ENCODE measurements at regions not wholly inside any gene's neighbourhood (a gene's known extent, or its start where the extent isn't known, plus 50 kb on each side); places are given as distances from the start of the nearest gene placed in this dataset.

GRCh38 chr4:148693913-148694649, 251.9 kb upstream of the NR3C2 start:
- TF ChIP-seq CTCF (IDR thresholded peaks at IDR 0.05) (no peak), POLR2A (IDR thresholded peaks at IDR 0.05) (no peak), POLR2AphosphoS5 (IDR thresholded peaks at IDR 0.05; ENCODE audit: insufficient read depth in 1 of 2, low read depth in 1 of 2) (no peak)
- intact Hi-C loops (cut with DNase I) = no loop called here
- H3K9me3 ChIP-seq = no peaks in the 10 kb centered on the region

GRCh38 chr4:148692242-148692641, 250.0 kb upstream of the NR3C2 start:
- no peaks in the 10 kb centered on the region for H3K36me3 ChIP-seq
- DNase-seq (ENCODE audit: extremely low spot score in 2 of 2) = no peak
- intact Hi-C loops (cut with DNase I) = no loop called here
- H3K9me3 ChIP-seq = no peaks in the 10 kb centered on the region
- no peak overlapping the region for H3K4me3 ChIP-seq
- H3K27me3 ChIP-seq = no peaks in the 10 kb centered on the region
- H3K4me1 ChIP-seq = no peaks in the 10 kb centered on the region
- no peak for TF ChIP-seq POLR2AphosphoS5 (IDR thresholded peaks at IDR 0.05; ENCODE audit: insufficient read depth in 1 of 2, low read depth in 1 of 2)
- TF ChIP-seq CTCF (IDR thresholded peaks at IDR 0.05) = no peak
- TF ChIP-seq POLR2A (IDR thresholded peaks at IDR 0.05) = no peak
- no peak overlapping the region for H3K27ac ChIP-seq

More at GRCh38 chr4:148693913-148694649, 251.9 kb upstream of the NR3C2 start:
- no peak overlapping the region for H3K4me3 ChIP-seq
- H3K27ac ChIP-seq = no peak overlapping the region
- no peaks in the 10 kb centered on the region for H3K4me1 ChIP-seq
- H3K36me3 ChIP-seq = no peaks in the 10 kb centered on the region
- DNase-seq (ENCODE audit: extremely low spot score in 2 of 2) = no peak
- H3K27me3 ChIP-seq = no peaks in the 10 kb centered on the region

GRCh38 chr4:148686449-148686848, 244.2 kb upstream of the NR3C2 start:
- H3K4me1 ChIP-seq = no peaks in the 10 kb centered on the region
- intact Hi-C loops (cut with DNase I) = no loop called here
- no peaks in the 10 kb centered on the region for H3K9me3 ChIP-seq
- DNase-seq (ENCODE audit: extremely low spot score in 2 of 2) = no peak
- no peak overlapping the region for H3K27ac ChIP-seq
- no peaks in the 10 kb centered on the region for H3K36me3 ChIP-seq
- H3K27me3 ChIP-seq = no peaks in the 10 kb centered on the region
- H3K4me3 ChIP-seq = no peak overlapping the region
- TF ChIP-seq POLR2AphosphoS5 (IDR thresholded peaks at IDR 0.05; ENCODE audit: insufficient read depth in 1 of 2, low read depth in 1 of 2) (no peak), CTCF (IDR thresholded peaks at IDR 0.05) (no peak), POLR2A (IDR thresholded peaks at IDR 0.05) (no peak)

- Histone ChIP-seq H3K9me3 (no peaks in the 10 kb centered on the region), H3K4me1 (no peaks in the 10 kb centered on the region), H3K27me3 (no peaks in the 10 kb centered on the region), H3K27ac (no peak overlapping the region), H3K36me3 (no peaks in the 10 kb centered on the region), H3K4me3 (no peak overlapping the region)
- intact Hi-C loops (cut with DNase I) = no loop called here
- DNase-seq (ENCODE audit: extremely low spot score in 2 of 2) = no peak
- TF ChIP-seq POLR2A (IDR thresholded peaks at IDR 0.05) (no peak), CTCF (IDR thresholded peaks at IDR 0.05) (no peak), POLR2AphosphoS5 (IDR thresholded peaks at IDR 0.05; ENCODE audit: insufficient read depth in 1 of 2, low read depth in 1 of 2) (no peak)
Measured at GRCh38 chr4:148684638-148685037, 242.4 kb upstream of the NR3C2 start.

GRCh38 chr4:148680884-148681283, 238.7 kb upstream of the NR3C2 start:
- intact Hi-C loops (cut with DNase I) = no loop called here
- Histone ChIP-seq H3K36me3 (no peaks in the 10 kb centered on the region), H3K27ac (no peak overlapping the region), H3K4me1 (no peaks in the 10 kb centered on the region), H3K9me3 (no peaks in the 10 kb centered on the region), H3K27me3 (no peaks in the 10 kb centered on the region), H3K4me3 (no peak overlapping the region)
- TF ChIP-seq CTCF (IDR thresholded peaks at IDR 0.05) (no peak), POLR2A (IDR thresholded peaks at IDR 0.05) (no peak), POLR2AphosphoS5 (IDR thresholded peaks at IDR 0.05; ENCODE audit: insufficient read depth in 1 of 2, low read depth in 1 of 2) (no peak)
- no peak for DNase-seq (ENCODE audit: extremely low spot score in 2 of 2)

Data from vagina (tissue), 2 donors.